Heart left ventricle (tissue), 16 donors: ENCODE measurements at regions not wholly inside any gene's neighbourhood (a gene's known extent, or its start where the extent isn't known, plus 50 kb on each side); places are given as distances from the start of the nearest gene placed in this dataset.

Experiments
- ATAC-seq, 4 donors: fragments of 200-7000 bp; cut with Tn5 transposase; one replicate each; pipeline ENCODE4 v1.9.1; 2020 to 2022; ENCODE audit warnings: moderate library complexity in 4 of 4, mild to moderate bottlenecking in 3 of 4, moderate number of reproducible peaks in 1 of 4
- DNase-seq, 5 donors: peaks; one replicate each; pipeline ENCODE4 v3.0.0-alpha.2; 2020
- H3K27ac ChIP-seq, 12 donors: fragments of 200-600 bp; sonication (generic) in 4 of 12; one replicate each; pipeline versions ENCODE4 v1.5.0 to v1.8.0; 2016 to 2022; ENCODE audit warnings: mild to moderate bottlenecking in 2 of 12
- H3K27me3 ChIP-seq, 9 donors: fragments of 200-600 bp; sonication (generic) in 2 of 9; one replicate each; pipeline versions ENCODE4 v1.5.1 to v1.8.0; 2016 to 2022; ENCODE audit warnings: mild to moderate bottlenecking in 3 of 9
- H3K36me3 ChIP-seq, 9 donors: fragments of 200-600 bp; sonication (generic) in 2 of 9; one replicate each; pipeline versions ENCODE4 v1.5.0 to v1.8.0; 2018 to 2022; ENCODE audit warnings: mild to moderate bottlenecking in 2 of 9
- H3K4me1 ChIP-seq, 12 donors: fragments of 200-600 bp; sonication (generic) in 4 of 12; one replicate each; pipeline versions ENCODE4 v1.5.0 to v1.8.0; 2016 to 2022; ENCODE audit warnings: mild to moderate bottlenecking in 3 of 12
- H3K4me3 ChIP-seq, 12 donors: fragments of 200-600 bp; sonication (generic) in 4 of 12; one replicate each; pipeline versions ENCODE4 v1.5.0 to v1.8.0; 2017 to 2022; ENCODE audit warnings: mild to moderate bottlenecking in 9 of 12, moderate library complexity in 4 of 12
- H3K9me3 ChIP-seq, 12 donors: fragments of 200-600 bp; sonication (generic) in 4 of 12; one replicate each; pipeline versions ENCODE4 v1.5.0 to v1.8.0; 2016 to 2022; ENCODE audit warnings: mild to moderate bottlenecking in 1 of 12
- CTCF ChIP-seq, 12 donors: fragments of 200-600 bp; sonication (generic) in 4 of 12; IDR thresholded peaks; one replicate each; pipeline versions ENCODE4 v1.5.0 to v1.8.0; 2018 to 2022; ENCODE audit warnings: antibody characterized with exemption in 12 of 12, mild to moderate bottlenecking in 5 of 12
- POLR2A ChIP-seq, 2 donors: fragments of 450-650 bp; IDR thresholded peaks; one replicate each; pipeline ENCODE4 v1.6.1; 2017; ENCODE audit warnings: antibody characterized with exemption in 2 of 2, mild to moderate bottlenecking in 2 of 2, moderate library complexity in 2 of 2
- WGBS, 4 donors: extraction: QIAGEN DNeasy Blood & Tissue Kit in 2 of 4; methylation state at CpG; one replicate each; pipeline versions ENCODE4 v1.1.5 to v1.1.7; 2013 to 2018; 5-methylcytosine and 5-hydroxymethylcytosine counted together
- intact Hi-C, 10 donors: fragments of 100-400 bp; cut with DNase I; formaldehyde crosslinking; loops; one replicate each; pipeline versions ENCODE4 v1.11.1 to v1.14.2; 2022
- donor health status: ischemic (EF 13 %, LVEDD 7.1; RV severe dilation, severe dysfunction).
- donor health status: healthy with polysubstance abuse.
- donor health status: DM: no; HTN: yes; CAD: no.
- donor health status: DM: no; HTN: no; CAD: no.
- donor health status: ischemic (EF 25% LVEDD 6.9; RV normal size, moderate dysfunction).
- donor health status: ischemic (EF 25% LVEDD 5.7; RV mildly dilated, moderate dysfunction).
- donor health status: healthy.
- donor health status: DM: yes; HTN: yes; CAD: no.
- donor health status: ischemic (EF 35%, LVEDD 5.7; RV mildly dilated, moderate dysfunction).
- donor health status: nonischemic (EF 11% LVEDD 7.7; RV severe dilation, severe dysfunction).
- donor health status: DM: yes; HTN: yes; CAD: no.
- donor health status: PGD.
- donor health status: ischemic (EF 29% LVEDD 5.4; RV normal size, mild dysfunction).
- donor health status: nonischemic (EF 23%, LVEDD 6.1; RV moderate dilation, normal function).

GRCh38 chr6:126696921-126697693, 357.2 kb downstream of the CENPW start:
- H3K36me3 ChIP-seq = no peaks in the 10 kb centered on the region
- 44 to 54% (median 51%) methylated on average over 5 of the region's 5 CpGs for WGBS, 4 donors
- no peak for DNase-seq
- H3K4me3 ChIP-seq = no peak overlapping the region
- peaks cover 0 to 6% (median 1%) of the 10 kb centered on the region in 12 donors for H3K9me3 ChIP-seq
- no peak overlapping the region for H3K27ac ChIP-seq
- intact Hi-C loops = no loop called here
- H3K27me3 ChIP-seq = no peaks in the 10 kb centered on the region
- ATAC-seq = no peak
- H3K4me1 ChIP-seq = no peaks in the 10 kb centered on the region
- TF ChIP-seq POLR2A (IDR thresholded peaks at IDR 0.05) (no peak), CTCF (IDR thresholded peaks at IDR 0.05) (no peak)

GRCh38 chr6:126698732-126699240, 358.9 kb downstream of the CENPW start:
- ATAC-seq = no peak
- whole genome bisulfite sequencing, 4 donors = 35 to 43% (median 39%) methylated on average over 3 of the region's 3 CpGs
- H3K9me3 ChIP-seq = no peaks in the 10 kb centered on the region
- no peak for DNase-seq
- no peaks in the 10 kb centered on the region for H3K36me3 ChIP-seq
- H3K4me3 ChIP-seq = no peak overlapping the region
- no peak for TF ChIP-seq CTCF (IDR thresholded peaks at IDR 0.05)
- TF ChIP-seq POLR2A (IDR thresholded peaks at IDR 0.05) = no peak
- H3K27ac ChIP-seq = no peak overlapping the region
- H3K27me3 ChIP-seq = no peaks in the 10 kb centered on the region
- H3K4me1 ChIP-seq = no peaks in the 10 kb centered on the region
- intact Hi-C loops = no loop called here

GRCh38 chr6:126701676-126702560, 362.0 kb downstream of the CENPW start:
- H3K27me3 ChIP-seq = peaks cover 0 to 3% (median 0%) of the 10 kb centered on the region in 9 donors
- no peak overlapping the region for H3K4me3 ChIP-seq
- intact Hi-C loops = no loop called here
- no peaks in the 10 kb centered on the region for H3K36me3 ChIP-seq
- no peak overlapping the region for H3K27ac ChIP-seq
- ATAC-seq = no peak
- TF ChIP-seq POLR2A (IDR thresholded peaks at IDR 0.05) (no peak), CTCF (IDR thresholded peaks at IDR 0.05) (no peak)
- WGBS, 4 donors = 81 to 86% (median 82%) methylated on average over 5 of the region's 5 CpGs
- no peak for DNase-seq
- H3K9me3 ChIP-seq = no peaks in the 10 kb centered on the region
- H3K4me1 ChIP-seq = no peaks in the 10 kb centered on the region

GRCh38 chr6:126716032-126716431, 376.1 kb downstream of the CENPW start:
- 41 to 59% (median 51%) methylated on average over 2 of the region's 2 CpGs for WGBS, 4 donors
- TF ChIP-seq CTCF (IDR thresholded peaks at IDR 0.05) (no peak), POLR2A (IDR thresholded peaks at IDR 0.05) (no peak)
- intact Hi-C loops = no loop called here
- no peaks in the 10 kb centered on the region for H3K9me3 ChIP-seq
- no peak for ATAC-seq
- DNase-seq = no peak
- H3K4me1 ChIP-seq = no peaks in the 10 kb centered on the region
- H3K27me3 ChIP-seq = no peaks in the 10 kb centered on the region
- no peak overlapping the region for H3K4me3 ChIP-seq
- H3K36me3 ChIP-seq = no peaks in the 10 kb centered on the region
- no peak overlapping the region for H3K27ac ChIP-seq
